ENCODE measurements at regions not wholly inside any gene's neighbourhood (a gene's known extent, or its start where the extent isn't known, plus 50 kb on each side); places are given as distances from the start of the nearest gene placed in this dataset.
"Not testable (repeated sequence)": the region's sequence is repeated elsewhere in the genome, so short reads cannot be mapped to it uniquely, and the experiment has no call there.

GRCh38 chr2:192634557-192634956, 439.8 kb upstream of the TMEFF2 start:
- DNase-seq = no peak

GRCh38 chr2:192628017-192628416, 433.3 kb upstream of the TMEFF2 start:
- DNase-seq = no peak

GRCh38 chr2:192615105-192615504, 420.4 kb upstream of the TMEFF2 start:
- DNase-seq = no peak

GRCh38 chr2:192604295-192604694, 409.6 kb upstream of the TMEFF2 start:
- no peak for DNase-seq

GRCh38 chr2:192598649-192599048, 403.9 kb upstream of the TMEFF2 start:
- not testable (repeated sequence) for DNase-seq

GRCh38 chr2:192593561-192593960, 398.8 kb upstream of the TMEFF2 start:
- DNase-seq = no peak

- no peak for DNase-seq
Measured at GRCh38 chr2:192591617-192592016, 396.9 kb upstream of the TMEFF2 start.

- DNase-seq = no peak
Measured at GRCh38 chr2:192585418-192585817, 390.7 kb upstream of the TMEFF2 start.

- DNase-seq = no peak
Measured at GRCh38 chr2:192584976-192585375, 390.2 kb upstream of the TMEFF2 start.

- no peak for DNase-seq
Measured at GRCh38 chr2:192579965-192580700, 385.4 kb upstream of the TMEFF2 start.

GRCh38 chr2:192578780-192579179, 384.0 kb upstream of the TMEFF2 start:
- no peak for DNase-seq

- no peak for DNase-seq
Measured at GRCh38 chr2:192577706-192578105, 383.0 kb upstream of the TMEFF2 start.

- DNase-seq = no peak
Measured at GRCh38 chr2:192574552-192574951, 379.8 kb upstream of the TMEFF2 start.

- no peak for DNase-seq
Measured at GRCh38 chr2:192571636-192572035, 376.9 kb upstream of the TMEFF2 start.

- DNase-seq = no peak
Measured at GRCh38 chr2:192570788-192571187, 376.1 kb upstream of the TMEFF2 start.

GRCh38 chr2:192566863-192567262, 372.1 kb upstream of the TMEFF2 start:
- DNase-seq = no peak

- no peak for DNase-seq
Measured at GRCh38 chr2:192560326-192560725, 365.6 kb upstream of the TMEFF2 start.

- no peak for DNase-seq
Measured at GRCh38 chr2:192559587-192559986, 364.9 kb upstream of the TMEFF2 start.

GRCh38 chr2:192558637-192559036, 363.9 kb upstream of the TMEFF2 start:
- no peak for DNase-seq

- no peak for DNase-seq
Measured at GRCh38 chr2:192555740-192556139, 361.0 kb upstream of the TMEFF2 start.

- no peak for DNase-seq
Measured at GRCh38 chr2:192551760-192552159, 357.0 kb upstream of the TMEFF2 start.

- DNase-seq = no peak
Measured at GRCh38 chr2:192546565-192546964, 351.8 kb upstream of the TMEFF2 start.

GRCh38 chr2:192544371-192544955, 349.7 kb upstream of the TMEFF2 start:
- no peak for DNase-seq

- DNase-seq = not testable (repeated sequence)
Measured at GRCh38 chr2:192542148-192543066, 347.7 kb upstream of the TMEFF2 start.
